ENCODE measurements at regions not wholly inside any gene's neighbourhood (a gene's known extent, or its start where the extent isn't known, plus 50 kb on each side); places are given as distances from the start of the nearest gene placed in this dataset.

- H3K36me3 Mint-ChIP-seq: no peaks in the 10 kb centered on the region
- H3K27me3 Mint-ChIP-seq: no peaks in the 10 kb centered on the region
- H3K27ac Mint-ChIP-seq: no peak overlapping the region
- no peak for DNase-seq
- H3K4me1 Mint-ChIP-seq: no peaks in the 10 kb centered on the region
- H3K4me3 Mint-ChIP-seq: no peak overlapping the region
- H3K9me3 Mint-ChIP-seq: peaks cover 3% of the 10 kb centered on the region
Observed at GRCh38 chr18:27249933-27250332, 64.8 kb upstream of the CHST9 start.

GRCh38 chr18:27244259-27244658 lies 59.2 kb upstream of the CHST9 start:
- Mint-ChIP-seq H3K27me3 (no peaks in the 10 kb centered on the region), H3K27ac (no peak overlapping the region), H3K36me3 (no peaks in the 10 kb centered on the region), H3K9me3 (no peaks in the 10 kb centered on the region), H3K4me3 (no peak overlapping the region), H3K4me1 (no peaks in the 10 kb centered on the region)
- DNase-seq: no peak

GRCh38 chr18:27242392-27243047 lies 57.4 kb upstream of the CHST9 start:
- no peaks in the 10 kb centered on the region for H3K27me3 Mint-ChIP-seq
- DNase-seq: no peak
- no peaks in the 10 kb centered on the region for H3K9me3 Mint-ChIP-seq
- no peaks in the 10 kb centered on the region for H3K4me1 Mint-ChIP-seq
- H3K36me3 Mint-ChIP-seq: no peaks in the 10 kb centered on the region
- H3K27ac Mint-ChIP-seq: no peak overlapping the region
- H3K4me3 Mint-ChIP-seq: no peak overlapping the region

- Mint-ChIP-seq H3K36me3 (no peaks in the 10 kb centered on the region), H3K4me3 (no peak overlapping the region), H3K9me3 (no peaks in the 10 kb centered on the region), H3K4me1 (no peaks in the 10 kb centered on the region), H3K27me3 (no peaks in the 10 kb centered on the region), H3K27ac (no peak overlapping the region)
- no peak for DNase-seq
Observed at GRCh38 chr18:27240383-27240782, 55.3 kb upstream of the CHST9 start.

GRCh38 chr18:27239669-27240068 lies 54.6 kb upstream of the CHST9 start:
- Mint-ChIP-seq H3K27ac (no peak overlapping the region), H3K4me1 (no peaks in the 10 kb centered on the region), H3K27me3 (no peaks in the 10 kb centered on the region), H3K9me3 (no peaks in the 10 kb centered on the region), H3K4me3 (no peak overlapping the region), H3K36me3 (no peaks in the 10 kb centered on the region)
- DNase-seq: no peak

GRCh38 chr18:27235218-27235870 lies 50.2 kb upstream of the CHST9 start:
- Mint-ChIP-seq H3K4me1 (no peaks in the 10 kb centered on the region), H3K9me3 (no peaks in the 10 kb centered on the region), H3K4me3 (no peak overlapping the region)

More at GRCh38 chr18:27235218-27235870, 50.2 kb upstream of the CHST9 start:
- no peaks in the 10 kb centered on the region for H3K36me3 Mint-ChIP-seq
- DNase-seq: no peak
- no peaks in the 10 kb centered on the region for H3K27me3 Mint-ChIP-seq
- H3K27ac Mint-ChIP-seq: no peak overlapping the region

All from activated naive CD8-positive, alpha-beta T cell treated with anti-CD3 and anti-CD28 coated beads for 36 hours (primary cell).